ENCODE measurements at regions not wholly inside any gene's neighbourhood (a gene's known extent, or its start where the extent isn't known, plus 50 kb on each side); places are given as distances from the start of the nearest gene placed in this dataset.

DNA sequence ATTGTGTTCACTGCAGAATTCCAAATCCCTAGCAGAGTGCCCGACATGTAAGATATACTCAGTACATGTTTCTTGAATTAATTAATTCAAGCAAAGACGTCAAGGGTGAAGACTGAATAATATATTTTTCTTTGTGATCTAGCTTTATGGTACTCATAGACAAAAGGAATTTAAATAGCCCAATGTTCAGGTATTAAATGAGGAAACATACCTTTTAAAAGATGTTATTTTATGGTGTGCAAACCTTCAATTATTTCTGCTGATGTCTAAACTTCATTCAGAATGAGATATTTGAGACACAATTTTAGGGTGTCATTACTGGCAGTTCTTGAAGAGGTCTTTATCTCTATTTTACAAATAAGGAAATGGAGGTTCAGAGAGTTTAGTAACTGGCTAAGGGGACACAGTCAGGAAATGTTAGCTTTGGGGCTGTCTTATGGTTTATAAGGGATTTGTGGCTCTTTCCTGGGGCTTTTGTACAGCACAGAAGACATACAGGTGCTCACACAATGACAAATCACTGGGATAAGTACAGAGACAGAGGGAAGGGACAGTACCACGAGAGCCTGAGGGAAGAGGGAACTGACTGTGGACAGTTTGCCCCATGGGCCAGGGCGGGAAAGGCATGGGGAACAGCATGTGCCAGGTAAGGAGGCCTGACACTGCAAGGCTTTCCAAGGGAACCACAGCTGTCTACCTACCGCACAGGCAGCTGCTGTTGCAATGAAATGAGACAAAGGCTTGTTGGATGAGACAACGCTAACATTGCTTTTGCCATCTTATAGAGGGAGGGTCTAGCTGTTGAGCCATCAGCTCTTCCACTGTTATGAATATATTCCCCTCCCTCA, 155.3 kb downstream of the DDX1 start:
- no peak overlapping the region for H3K4me3 ChIP-seq (ENCODE audit: low read length)
- ATAC-seq (ENCODE audit: poor library complexity): no peak
- Mint-ChIP-seq H3K4me1 (ENCODE audit: low read depth) (no peaks in the 10 kb centered on the region), H3K4me3 (no peak overlapping the region), H3K27ac (no peak overlapping the region), H3K27me3 (peaks cover 14% of the 10 kb centered on the region), H3K9me3 (no peaks in the 10 kb centered on the region), H3K36me3 (ENCODE audit: low read depth) (no peaks in the 10 kb centered on the region)
- TF ChIP-seq CTCF (IDR thresholded peaks at IDR 0.05): no peak
- no peaks in the 10 kb centered on the region for H3K36me3 ChIP-seq (ENCODE audit: insufficient read depth, low read length)
- ChIA-PET POLR2A (no interaction called here), CTCF (no interaction called here)
- H3K27ac ChIP-seq (ENCODE audit: low read depth in 1 of 2, low read length in 2 of 2): no peak overlapping the region
- no peak for DNase-seq
- no peaks in the 10 kb centered on the region for H3K4me1 ChIP-seq (ENCODE audit: insufficient read depth, low read length)
- intact Hi-C loops (cut with DNase I, micrococcal nuclease): no loop called here
- peaks cover 0 to 11% of the 10 kb centered on the region in 2 experiments for H3K9me3 ChIP-seq (ENCODE audit: control insufficient read depth in 1 of 2, insufficient read depth in 1 of 2, low read length in 2 of 2)
- H3K27me3 ChIP-seq (ENCODE audit: control insufficient read depth in 1 of 2, insufficient read depth in 2 of 2, low read length in 2 of 2): peaks cover 0 to 4% of the 10 kb centered on the region in 2 experiments

- Histone ChIP-seq H3K36me3 (ENCODE audit: insufficient read depth, low read length) (no peaks in the 10 kb centered on the region), H3K9me3 (ENCODE audit: control insufficient read depth in 1 of 2, insufficient read depth in 1 of 2, low read length in 2 of 2) (peaks cover 0 to 11% of the 10 kb centered on the region in 2 experiments), H3K4me1 (ENCODE audit: insufficient read depth, low read length) (no peaks in the 10 kb centered on the region), H3K27ac (ENCODE audit: low read depth in 1 of 2, low read length in 2 of 2) (no peak overlapping the region), H3K27me3 (ENCODE audit: control insufficient read depth in 1 of 2, insufficient read depth in 2 of 2, low read length in 2 of 2) (peaks cover 0 to 2% of the 10 kb centered on the region in 2 experiments), H3K4me3 (ENCODE audit: low read length) (no peak overlapping the region)
- Mint-ChIP-seq H3K27me3 (peaks cover 14% of the 10 kb centered on the region), H3K36me3 (ENCODE audit: low read depth) (no peaks in the 10 kb centered on the region), H3K4me3 (no peak overlapping the region), H3K27ac (no peak overlapping the region), H3K9me3 (no peaks in the 10 kb centered on the region), H3K4me1 (ENCODE audit: low read depth) (no peaks in the 10 kb centered on the region)
- CTCF ChIA-PET: no interaction called here
- TF ChIP-seq CTCF (IDR thresholded peaks at IDR 0.05): no peak
- POLR2A ChIA-PET: no interaction called here
- intact Hi-C loops (cut with DNase I, micrococcal nuclease): no loop called here
- ATAC-seq (ENCODE audit: poor library complexity): no peak
- no peak for DNase-seq
Measured at GRCh38 chr2:15747603-15748471, 156.2 kb downstream of the DDX1 start.

- CTCF ChIA-PET: no interaction called here
Measured at GRCh38 chr2:15748736-15749323, 157.2 kb downstream of the DDX1 start.

More at GRCh38 chr2:15748736-15749323, 157.2 kb downstream of the DDX1 start:
- no peak overlapping the region for H3K4me3 Mint-ChIP-seq
- intact Hi-C loops (cut with DNase I, micrococcal nuclease): no loop called here
- Histone ChIP-seq H3K27me3 (ENCODE audit: control insufficient read depth in 1 of 2, insufficient read depth in 2 of 2, low read length in 2 of 2) (peaks cover 0 to 2% of the 10 kb centered on the region in 2 experiments), H3K4me3 (ENCODE audit: low read length) (no peak overlapping the region), H3K4me1 (ENCODE audit: insufficient read depth, low read length) (no peaks in the 10 kb centered on the region), H3K9me3 (ENCODE audit: control insufficient read depth in 1 of 2, insufficient read depth in 1 of 2, low read length in 2 of 2) (peaks cover 0 to 11% of the 10 kb centered on the region in 2 experiments), H3K27ac (ENCODE audit: low read depth in 1 of 2, low read length in 2 of 2) (no peak overlapping the region), H3K36me3 (ENCODE audit: insufficient read depth, low read length) (no peaks in the 10 kb centered on the region)
- POLR2A ChIA-PET: no interaction called here
- DNase-seq (peak in 1 of 14 experiments; percentile 2), ATAC-seq (ENCODE audit: poor library complexity) (no peak)
- peaks cover 10% of the 10 kb centered on the region for H3K27me3 Mint-ChIP-seq
- TF ChIP-seq CTCF (IDR thresholded peaks at IDR 0.05): no peak
- no peaks in the 10 kb centered on the region for H3K4me1 Mint-ChIP-seq (ENCODE audit: low read depth)
- H3K27ac Mint-ChIP-seq: no peak overlapping the region
- no peaks in the 10 kb centered on the region for H3K36me3 Mint-ChIP-seq (ENCODE audit: low read depth)
- H3K9me3 Mint-ChIP-seq: no peaks in the 10 kb centered on the region
